Caco-2 (cell line): ENCODE measurements at regions not wholly inside any gene's neighbourhood (a gene's known extent, or its start where the extent isn't known, plus 50 kb on each side); places are given as distances from the start of the nearest gene placed in this dataset.

ENCODE experiments used
- BruUV-seq: library from RNA; stranded (reverse); fragments of 400-500 nt; replicated peaks from 2 replicates; lab custom pipeline; 2021; lab: Mats Ljungman, UMichigan
- CTCF ChIA-PET: fragments of 300-600 bp; sonication (Branson Sonifier 250); formaldehyde crosslinking; loops from one replicate; lab custom pipeline; 2022; ENCODE audit warnings: antibody characterized with exemption; lab: Charles Lee
- POLR2A ChIA-PET: fragments of 300-600 bp; sonication (Branson Sonifier 250); formaldehyde crosslinking; loops from one replicate; lab custom pipeline; 2022; ENCODE audit warnings: antibody characterized with exemption; lab: Charles Lee
- DNase-seq, 2 experiments: peaks; one replicate each; pipeline versions ENCODE4 v3.0.0 to v3.0.0-alpha.2; 2020 to 2022
- H3K27me3 ChIP-seq: replicated peaks from 2 replicates; pipeline ENCODE4 v1.6.0; 2011; ENCODE audit warnings: low read length; ENCODE audit not compliant: control insufficient read depth, insufficient read depth
- H3K36me3 ChIP-seq: 2 replicates; pipeline ENCODE4 v1.5.1; 2011; ENCODE audit warnings: low read length; ENCODE audit not compliant: control insufficient read depth, insufficient read depth
- H3K4me1 ChIP-seq: fragments of 250-450 bp; sonication (Bioruptor Pico); 2 replicates; pipeline ENCODE4 v1.5.1; 2020; ENCODE audit warnings: mild to moderate bottlenecking
- H3K4me3 ChIP-seq: 2 replicates; pipeline ENCODE4 v1.5.1; 2011; ENCODE audit warnings: low read depth, mild to moderate bottlenecking, control low read depth, low read length
- H3K9me3 ChIP-seq: fragments of 250-450 bp; sonication (Bioruptor Pico); 2 replicates; pipeline ENCODE4 v1.5.1; 2020; ENCODE audit warnings: mild to moderate bottlenecking, moderate library complexity
- H3K27ac Mint-ChIP-seq: one replicate; pipeline ENCODE4 v1.8.0; 2022; ENCODE audit warnings: mixed read lengths; ENCODE audit not compliant: unreplicated experiment
- H3K27me3 Mint-ChIP-seq: one replicate; pipeline ENCODE4 v1.8.0; 2022; ENCODE audit warnings: mixed read lengths; ENCODE audit not compliant: insufficient read depth, unreplicated experiment
- H3K36me3 Mint-ChIP-seq: one replicate; pipeline ENCODE4 v1.8.0; 2022; ENCODE audit warnings: mild to moderate bottlenecking, mixed read lengths; ENCODE audit not compliant: insufficient read depth, unreplicated experiment
- H3K4me1 Mint-ChIP-seq: one replicate; pipeline ENCODE4 v1.8.0; 2022; ENCODE audit warnings: low read depth, mixed read lengths; ENCODE audit not compliant: unreplicated experiment
- H3K4me3 Mint-ChIP-seq: one replicate; pipeline ENCODE4 v1.8.0; 2022; ENCODE audit warnings: mild to moderate bottlenecking, moderate library complexity, mixed read lengths; ENCODE audit not compliant: unreplicated experiment
- H3K9me3 Mint-ChIP-seq: one replicate; pipeline ENCODE4 v1.8.0; 2022; ENCODE audit warnings: mixed read lengths; ENCODE audit not compliant: unreplicated experiment
- intact Hi-C: fragments of 100-400 bp; cut with micrococcal nuclease; formaldehyde crosslinking; loops from one replicate; pipeline ENCODE4 v1.10.0; 2022; ENCODE audit not compliant: unreplicated experiment
- TF ChIP-seq, protein P1 (sequence below), 2 experiments: fragments of 200-600 bp in 1 of 2; IDR thresholded peaks; 1 replicate in 1 of 2; 2 replicates in 1 of 2; pipeline versions ENCODE4 v1.5.1 to v1.8.0; 2011 to 2022; ENCODE audit warnings: antibody characterized with exemption in 1 of 2, control low read depth in 1 of 2, inconsistent platforms in 1 of 2, low read depth in 1 of 2, low read length in 1 of 2, mild to moderate bottlenecking in 1 of 2, moderate library complexity in 1 of 2; ENCODE audit not compliant: insufficient read depth in 1 of 2, severe bottlenecking in 1 of 2, unreplicated experiment in 1 of 2

DNA sequence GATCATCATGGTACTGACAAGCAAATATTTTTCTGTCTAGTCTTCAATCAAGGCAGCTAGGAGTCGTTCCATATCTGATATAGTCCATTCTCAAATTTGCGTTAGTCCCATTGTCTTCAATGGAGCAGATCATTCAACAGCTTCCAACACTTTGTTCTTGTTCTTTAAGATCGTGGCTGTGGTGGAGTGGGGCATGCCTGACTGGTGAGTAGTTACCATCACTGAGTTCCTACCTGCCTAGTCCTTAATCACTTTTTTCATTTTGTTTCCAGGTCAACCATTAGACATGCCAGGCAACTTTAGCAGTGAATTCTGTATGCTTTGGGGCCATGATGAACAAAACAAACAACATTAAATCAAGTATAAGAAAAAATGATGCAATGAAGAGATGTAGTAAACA is 693.1 kb upstream of the KIRREL3 start:
- no peaks in the 10 kb centered on the region for H3K36me3 Mint-ChIP-seq
- Histone ChIP-seq H3K27me3 (no peaks in the 10 kb centered on the region), H3K36me3 (no peaks in the 10 kb centered on the region), H3K9me3 (peaks cover 6% of the 10 kb centered on the region; the same call in 1 of the 2 replicates), H3K4me1 (no peaks in the 10 kb centered on the region), H3K4me3 (no peak overlapping the region)
- H3K4me1 Mint-ChIP-seq, result no peaks in the 10 kb centered on the region
- BruUV-seq, result no TSS peak
- TF ChIP-seq, protein P1, sequence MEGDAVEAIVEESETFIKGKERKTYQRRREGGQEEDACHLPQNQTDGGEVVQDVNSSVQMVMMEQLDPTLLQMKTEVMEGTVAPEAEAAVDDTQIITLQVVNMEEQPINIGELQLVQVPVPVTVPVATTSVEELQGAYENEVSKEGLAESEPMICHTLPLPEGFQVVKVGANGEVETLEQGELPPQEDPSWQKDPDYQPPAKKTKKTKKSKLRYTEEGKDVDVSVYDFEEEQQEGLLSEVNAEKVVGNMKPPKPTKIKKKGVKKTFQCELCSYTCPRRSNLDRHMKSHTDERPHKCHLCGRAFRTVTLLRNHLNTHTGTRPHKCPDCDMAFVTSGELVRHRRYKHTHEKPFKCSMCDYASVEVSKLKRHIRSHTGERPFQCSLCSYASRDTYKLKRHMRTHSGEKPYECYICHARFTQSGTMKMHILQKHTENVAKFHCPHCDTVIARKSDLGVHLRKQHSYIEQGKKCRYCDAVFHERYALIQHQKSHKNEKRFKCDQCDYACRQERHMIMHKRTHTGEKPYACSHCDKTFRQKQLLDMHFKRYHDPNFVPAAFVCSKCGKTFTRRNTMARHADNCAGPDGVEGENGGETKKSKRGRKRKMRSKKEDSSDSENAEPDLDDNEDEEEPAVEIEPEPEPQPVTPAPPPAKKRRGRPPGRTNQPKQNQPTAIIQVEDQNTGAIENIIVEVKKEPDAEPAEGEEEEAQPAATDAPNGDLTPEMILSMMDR (IDR thresholded peaks at IDR 0.05; ENCODE audit: insufficient read depth in 1 of 2, low read depth in 1 of 2, low read length in 1 of 2, severe bottlenecking in 1 of 2, unreplicated experiment in 1 of 2), result no peak
- H3K9me3 Mint-ChIP-seq, result peaks cover 10% of the 10 kb centered on the region
- POLR2A ChIA-PET, result no interaction called here
- no peak overlapping the region for H3K4me3 Mint-ChIP-seq
- no peak for DNase-seq
- intact Hi-C loops, result no loop called here
- peaks cover 20% of the 10 kb centered on the region for H3K27me3 Mint-ChIP-seq
- CTCF ChIA-PET, result no interaction called here
- no peak overlapping the region for H3K27ac Mint-ChIP-seq

DNA sequence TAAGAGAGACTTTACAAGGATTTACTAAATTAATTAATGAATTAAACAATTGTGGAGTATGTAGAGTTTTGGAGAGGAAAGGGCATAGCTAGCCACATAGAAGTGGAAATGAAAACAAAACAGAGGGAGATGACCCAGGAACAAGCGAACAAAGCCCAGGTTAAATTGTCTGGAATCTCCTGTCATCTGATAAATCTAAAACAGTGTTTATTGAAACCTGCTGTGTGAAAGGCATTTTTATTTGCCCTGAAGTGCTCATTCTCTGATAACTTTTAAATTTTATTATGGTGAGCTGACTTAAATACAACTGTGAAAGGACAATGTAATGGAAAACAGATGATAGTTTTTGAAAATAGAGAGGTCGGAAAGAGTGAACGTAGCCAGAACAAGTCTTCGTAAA is 682.8 kb upstream of the KIRREL3 start:
- H3K27me3 Mint-ChIP-seq, result peaks cover 7% of the 10 kb centered on the region
- H3K36me3 ChIP-seq, result no peaks in the 10 kb centered on the region
- no peaks in the 10 kb centered on the region for H3K4me1 ChIP-seq
- no peak for DNase-seq
- H3K4me3 ChIP-seq, result no peak overlapping the region
- H3K36me3 Mint-ChIP-seq, result no peaks in the 10 kb centered on the region
- no peaks in the 10 kb centered on the region for H3K27me3 ChIP-seq
- H3K9me3 ChIP-seq, result no peaks in the 10 kb centered on the region
- POLR2A ChIA-PET, result no interaction called here
- TF ChIP-seq, protein P1 (IDR thresholded peaks at IDR 0.05; ENCODE audit: insufficient read depth in 1 of 2, low read depth in 1 of 2, low read length in 1 of 2, severe bottlenecking in 1 of 2, unreplicated experiment in 1 of 2), result no peak
- no TSS peak for BruUV-seq
- H3K9me3 Mint-ChIP-seq, result no peaks in the 10 kb centered on the region
- intact Hi-C loops, result no loop called here
- CTCF ChIA-PET, result no interaction called here
- H3K27ac Mint-ChIP-seq, result no peak overlapping the region
- no peak overlapping the region for H3K4me3 Mint-ChIP-seq
- H3K4me1 Mint-ChIP-seq, result no peaks in the 10 kb centered on the region

DNA sequence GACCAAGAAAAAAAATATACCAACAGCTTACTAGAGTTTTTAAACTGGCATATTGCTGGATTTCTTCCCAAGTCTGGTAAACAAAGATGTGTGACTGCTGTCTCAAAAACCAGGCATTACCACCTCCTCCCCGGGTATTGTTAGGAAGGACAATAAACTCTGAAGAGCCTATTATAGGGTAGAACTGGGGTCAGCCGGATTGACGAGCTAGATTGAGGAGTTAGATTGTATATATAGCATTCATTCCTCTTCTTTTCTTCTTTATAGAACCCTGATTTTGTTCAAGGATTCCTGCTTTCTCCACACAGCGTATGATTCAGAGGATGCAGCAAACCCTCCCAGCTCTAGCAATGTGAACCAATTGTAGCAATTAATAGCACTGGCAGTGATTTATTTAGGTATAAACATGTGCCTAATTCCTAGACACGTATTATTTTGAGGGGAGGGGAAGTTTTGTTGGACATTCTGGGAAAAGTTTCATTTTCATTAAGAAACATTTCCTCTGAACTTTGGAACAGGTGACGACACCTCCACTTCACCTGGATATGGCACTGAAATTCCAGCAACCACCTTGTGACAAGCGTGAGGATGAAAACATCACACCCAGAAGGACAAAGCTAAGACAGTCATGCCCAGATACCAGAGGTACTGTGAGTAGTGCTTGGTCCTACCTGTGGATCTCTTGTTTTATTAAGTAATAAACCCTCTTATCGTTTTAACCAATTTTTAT is 679.4 kb upstream of the KIRREL3 start:
- Mint-ChIP-seq H3K4me1 (no peaks in the 10 kb centered on the region), H3K36me3 (no peaks in the 10 kb centered on the region), H3K4me3 (no peak overlapping the region), H3K27me3 (peaks cover 18% of the 10 kb centered on the region), H3K27ac (no peak overlapping the region), H3K9me3 (no peaks in the 10 kb centered on the region)
- CTCF ChIA-PET, result no interaction called here
- TF ChIP-seq, protein P1 (IDR thresholded peaks at IDR 0.05; ENCODE audit: insufficient read depth in 1 of 2, low read depth in 1 of 2, low read length in 1 of 2, severe bottlenecking in 1 of 2, unreplicated experiment in 1 of 2), result no peak
- no TSS peak for BruUV-seq
- DNase-seq, result no peak
- Histone ChIP-seq H3K4me3 (no peak overlapping the region), H3K27me3 (0 out of 2 replicates have a peak, but pooled peaks cover 1% of the 10 kb centered on the region), H3K9me3 (no peaks in the 10 kb centered on the region), H3K4me1 (no peaks in the 10 kb centered on the region), H3K36me3 (no peaks in the 10 kb centered on the region)
- intact Hi-C loops, result no loop called here
- POLR2A ChIA-PET, result no interaction called here
